B cell (primary cell): ENCODE measurements at regions not wholly inside any gene's neighbourhood (a gene's known extent, or its start where the extent isn't known, plus 50 kb on each side); places are given as distances from the start of the nearest gene placed in this dataset.

ENCODE experiments used
- ATAC-seq: fragments of 200-7000 bp; cut with Tn5 transposase; one replicate; pipeline ENCODE4 v1.10.0; 2021; ENCODE audit warnings: low read depth, mild to moderate bottlenecking, moderate number of reproducible peaks, moderate library complexity
- CTCF ChIA-PET: fragments of 350-600 bp; sonication (Branson Sonifier 250); formaldehyde crosslinking; loops from one replicate; lab custom pipeline; 2021; ENCODE audit warnings: antibody characterized with exemption, inconsistent platforms; lab: Charles Lee
- POLR2A ChIA-PET: fragments of 350-600 bp; sonication (Branson Sonifier 250); formaldehyde crosslinking; loops from one replicate; lab custom pipeline; 2021; ENCODE audit warnings: antibody characterized with exemption; lab: Charles Lee
- DNase-seq: peaks from one replicate; pipeline ENCODE4 v3.0.0; 2013
- H2AFZ ChIP-seq: 2 replicates; pipeline ENCODE4 v1.6.1; 2012; ENCODE audit warnings: mild to moderate bottlenecking, low read depth, low read length; ENCODE audit not compliant: insufficient read depth, poor library complexity, severe bottlenecking
- H3K27ac ChIP-seq, 2 donors: 1 replicate in 1 of 2; 2 replicates in 1 of 2; pipeline ENCODE4 v1.5.1; 2012 to 2013; ENCODE audit warnings: low read length in 2 of 2, mild to moderate bottlenecking in 2 of 2, moderate library complexity in 1 of 2
- H3K27me3 ChIP-seq, 4 experiments: fragments of 200-600 bp in 1 of 4; sonication (generic) in 1 of 4; replicated peaks in 1 of 4; 1 replicate in 2 of 4; 2 replicates in 2 of 4; pipeline versions ENCODE4 v1.6.1 to v1.7.0; 2013 to 2016; ENCODE audit warnings: low read length in 3 of 4, mild to moderate bottlenecking in 2 of 4, mixed read lengths in 1 of 4, moderate library complexity in 1 of 4; ENCODE audit not compliant: insufficient read depth in 4 of 4, control insufficient read depth in 3 of 4; ENCODE audit errors: control extremely low read depth in 1 of 4
- H3K36me3 ChIP-seq, 2 experiments: replicated peaks in 1 of 2; 1 replicate in 1 of 2; 2 replicates in 1 of 2; pipeline versions ENCODE4 v1.6.1 to v1.7.1; 2013; ENCODE audit warnings: low read length in 1 of 2; ENCODE audit not compliant: insufficient read depth in 2 of 2, control insufficient read depth in 1 of 2; ENCODE audit errors: control extremely low read depth in 1 of 2, extremely low read depth in 1 of 2
- H3K4me1 ChIP-seq, 2 donors: fragments of 200-600 bp in 1 of 2; sonication (generic) in 1 of 2; 1 replicate in 1 of 2; 2 replicates in 1 of 2; pipeline versions ENCODE4 v1.5.1 to v1.6.1; 2013 to 2017; ENCODE audit warnings: low read length in 2 of 2; ENCODE audit not compliant: control insufficient read depth in 2 of 2, insufficient read depth in 2 of 2
- H3K4me2 ChIP-seq: replicated peaks from 2 replicates; pipeline ENCODE3; 2012; ENCODE audit warnings: mild to moderate bottlenecking, low read depth, low read length; ENCODE audit not compliant: poor library complexity, severe bottlenecking
- H3K4me3 ChIP-seq, 5 experiments: fragments of 200-600 bp in 1 of 5; sonication (generic) in 1 of 5; 1 replicate in 3 of 5; 2 replicates in 2 of 5; pipeline versions ENCODE4 v1.5.1 to v1.7.0; 2011 to 2016; ENCODE audit warnings: low read length in 4 of 5, mild to moderate bottlenecking in 4 of 5, low read depth in 2 of 5, control low read depth in 1 of 5, moderate library complexity in 1 of 5; ENCODE audit not compliant: insufficient read depth in 1 of 5; ENCODE audit errors: control extremely low read depth in 1 of 5, extremely low read depth in 1 of 5
- H3K79me2 ChIP-seq: fragments of 200-600 bp; sonication (generic); one replicate; pipeline ENCODE4 v1.6.0; 2016; ENCODE audit warnings: low read length; ENCODE audit not compliant: control insufficient read depth, insufficient read depth
- H3K9ac ChIP-seq: fragments of 200-600 bp; sonication (generic); 2 replicates; pipeline ENCODE4 v1.6.1; 2017; ENCODE audit warnings: mild to moderate bottlenecking, low read length, moderate library complexity
- H3K9me3 ChIP-seq, 3 donors: one replicate each; pipeline versions ENCODE4 v1.6.1 to v1.7.1; 2013; ENCODE audit warnings: low read length in 2 of 3; ENCODE audit not compliant: control insufficient read depth in 2 of 3, insufficient read depth in 1 of 3; ENCODE audit errors: control extremely low read depth in 1 of 3
- H4K20me1 ChIP-seq: 2 replicates; pipeline ENCODE4 v1.6.0; 2012; ENCODE audit warnings: mild to moderate bottlenecking, low read length; ENCODE audit not compliant: insufficient read depth, control insufficient read depth, poor library complexity, severe bottlenecking
- H3K27ac Mint-ChIP-seq: one replicate; pipeline ENCODE4 v1.8.0; 2021; ENCODE audit warnings: mixed read lengths
- H3K27me3 Mint-ChIP-seq: one replicate; pipeline ENCODE4 v1.8.0; 2021; ENCODE audit warnings: mixed read lengths
- H3K4me1 Mint-ChIP-seq: one replicate; pipeline ENCODE4 v1.8.0; 2021; ENCODE audit warnings: mixed read lengths
- H3K4me3 Mint-ChIP-seq: one replicate; pipeline ENCODE4 v1.8.0; 2021; ENCODE audit warnings: mixed read lengths
- H3K9me3 Mint-ChIP-seq: one replicate; pipeline ENCODE4 v1.8.0; 2022; ENCODE audit warnings: mixed read lengths; ENCODE audit not compliant: insufficient read depth
- CTCF ChIP-seq: fragments of 200-600 bp; IDR thresholded peaks from one replicate; pipeline ENCODE4 v1.8.0; 2022; ENCODE audit warnings: antibody characterized with exemption, mild to moderate bottlenecking
- EZH2 ChIP-seq: IDR thresholded peaks from 2 replicates; pipeline ENCODE4 v1.6.1; 2012; ENCODE audit warnings: borderline replicate concordance, low read depth, mild to moderate bottlenecking, moderate library complexity, low read length; ENCODE audit not compliant: insufficient read depth, poor library complexity, severe bottlenecking
- WGBS: methylation state at CpG from one replicate; pipeline ENCODE4 v1.1.5; 2013; ENCODE audit warnings: missing lambda C conversion rate; ENCODE audit not compliant: insufficient coverage; 5-methylcytosine and 5-hydroxymethylcytosine counted together
- intact Hi-C: fragments of 100-400 bp; cut with micrococcal nuclease; formaldehyde crosslinking; loops from one replicate; pipeline ENCODE4 v1.10.0; 2022

DNA sequence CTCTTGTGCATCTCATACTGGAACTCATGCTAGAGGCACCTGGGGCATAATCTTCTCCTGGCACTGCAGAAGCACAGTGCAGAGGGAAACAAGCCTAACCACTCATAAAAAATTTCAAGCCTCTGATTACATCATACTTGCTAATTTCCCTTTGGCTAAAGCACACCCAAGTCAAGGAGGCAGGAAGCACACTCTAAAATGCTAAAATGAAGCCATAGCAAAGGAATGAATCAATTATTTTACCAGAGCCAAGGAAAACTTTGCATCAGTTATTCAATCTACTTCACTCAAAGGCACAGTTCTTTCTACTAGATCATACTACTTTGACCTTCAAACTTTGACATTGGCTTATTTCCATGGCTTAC, 79.6 kb upstream of the SPOPL start:
- ChIA-PET CTCF (no interaction called here), POLR2A (no interaction called here)
- no peaks in the 10 kb centered on the region for H3K27me3 ChIP-seq
- no peaks in the 10 kb centered on the region for H3K36me3 ChIP-seq
- peaks cover 1 to 7% (median 6%) of the 10 kb centered on the region in 3 donors for H3K9me3 ChIP-seq
- Mint-ChIP-seq H3K9me3 (peaks cover 8% of the 10 kb centered on the region), H3K27me3 (no peaks in the 10 kb centered on the region), H3K27ac (no peak overlapping the region), H3K4me1 (no peaks in the 10 kb centered on the region), H3K4me3 (no peak overlapping the region)
- H3K4me1 ChIP-seq, result no peaks in the 10 kb centered on the region
- ATAC-seq (no peak), DNase-seq (no peak)
- no peaks in the 10 kb centered on the region for H4K20me1 ChIP-seq
- no peak overlapping the region for H2AFZ ChIP-seq
- H3K9ac ChIP-seq, result no peak overlapping the region
- no peak for TF ChIP-seq CTCF
- no peak for TF ChIP-seq EZH2
- H3K79me2 ChIP-seq, result no peaks in the 10 kb centered on the region
- H3K4me2 ChIP-seq, result no peak overlapping the region
- H3K27ac ChIP-seq, result no peak overlapping the region
- no peak overlapping the region for H3K4me3 ChIP-seq
- intact Hi-C loops, result no loop called here

DNA sequence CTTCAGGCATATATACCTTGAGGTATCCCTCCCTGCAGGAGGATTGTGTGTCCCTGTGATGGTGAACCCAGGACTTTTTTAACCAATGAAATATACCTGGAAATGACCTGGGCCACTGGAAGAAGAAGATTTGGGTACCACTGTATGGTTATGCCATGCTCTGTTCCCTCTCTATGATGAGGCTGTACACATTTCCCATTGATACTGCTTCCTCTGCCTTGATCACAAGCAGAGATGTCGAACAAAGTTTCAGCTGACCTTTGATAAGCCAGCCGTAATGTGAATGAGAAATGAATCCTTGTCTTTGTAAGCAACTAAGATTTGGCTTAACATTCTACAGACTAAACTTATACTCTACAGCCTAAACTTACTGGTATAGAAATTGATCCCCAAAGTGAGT, 78.4 kb upstream of the SPOPL start:
- H4K20me1 ChIP-seq, result no peaks in the 10 kb centered on the region
- no peak overlapping the region for H3K27ac ChIP-seq
- Mint-ChIP-seq H3K27ac (no peak overlapping the region), H3K4me1 (no peaks in the 10 kb centered on the region), H3K4me3 (no peak overlapping the region), H3K27me3 (no peaks in the 10 kb centered on the region), H3K9me3 (peaks cover 8% of the 10 kb centered on the region)
- no peaks in the 10 kb centered on the region for H3K36me3 ChIP-seq
- H3K4me3 ChIP-seq, result no peak overlapping the region
- no peaks in the 10 kb centered on the region for H3K79me2 ChIP-seq
- ATAC-seq (no peak), DNase-seq (no peak)
- no peak overlapping the region for H3K4me2 ChIP-seq
- H3K4me1 ChIP-seq, result no peaks in the 10 kb centered on the region
- H3K27me3 ChIP-seq, result no peaks in the 10 kb centered on the region
- POLR2A ChIA-PET, result no interaction called here
- intact Hi-C loops, result no loop called here
- no peak overlapping the region for H2AFZ ChIP-seq
- H3K9me3 ChIP-seq, result peaks cover 1 to 7% (median 6%) of the 10 kb centered on the region in 3 donors
- TF ChIP-seq CTCF (no peak), EZH2 (no peak)
- WGBS, result no CpG with 5 or more reads among the region's 2 CpGs
- no peak overlapping the region for H3K9ac ChIP-seq
- CTCF ChIA-PET, result no interaction called here
